ENCODE measurements at regions not wholly inside any gene's neighbourhood (a gene's known extent, or its start where the extent isn't known, plus 50 kb on each side); places are given as distances from the start of the nearest gene placed in this dataset.
"Not testable (repeated sequence)": the region's sequence is repeated elsewhere in the genome, so short reads cannot be mapped to it uniquely, and the experiment has no call there.

- DNase-seq = no peak
Observed at GRCh38 chr10:114735946-114736345, 77.9 kb upstream of the ABLIM1 start.

- DNase-seq = no peak
Observed at GRCh38 chr10:114743521-114744231, 77.9 kb upstream of the FHIP2A start.

DNA sequence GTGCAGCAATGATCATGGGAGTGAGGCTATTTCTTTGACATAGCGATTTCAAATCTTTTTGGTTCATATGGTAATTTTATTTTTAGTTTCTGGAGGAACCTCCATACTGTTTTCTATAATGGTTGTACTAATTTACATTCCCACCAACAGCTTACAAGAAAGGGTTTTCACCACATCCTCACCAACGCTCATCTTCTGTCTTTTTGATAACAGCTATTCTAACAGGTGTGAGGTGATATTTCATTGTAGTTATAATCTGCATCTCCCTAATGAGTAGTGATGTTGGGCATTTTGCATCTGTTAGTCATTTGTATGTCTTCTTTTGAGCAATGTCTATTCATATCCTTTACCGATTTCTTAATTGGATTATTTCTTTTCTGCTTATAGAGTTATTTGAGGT is 75.0 kb upstream of the FHIP2A start:
- DNase-seq = no peak

DNA sequence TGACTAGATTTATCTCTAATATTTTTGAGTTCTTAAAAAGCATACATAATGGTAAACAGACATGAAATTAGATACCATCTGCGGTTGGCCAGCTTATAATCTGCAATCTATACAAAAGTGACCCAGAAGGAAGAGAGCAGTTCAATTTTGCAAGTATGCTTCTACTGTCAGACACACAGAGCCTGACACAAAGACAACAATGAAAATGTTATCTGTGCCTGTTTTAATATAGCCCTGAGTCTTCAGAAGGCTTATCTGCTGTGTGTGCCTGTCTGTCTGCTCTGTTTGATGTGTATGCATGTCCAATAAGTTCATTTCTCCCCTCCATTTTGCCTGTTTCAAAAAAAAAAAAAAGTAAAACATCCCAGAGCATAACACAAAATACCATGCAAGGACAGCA is 73.3 kb upstream of the FHIP2A start:
- no peak for DNase-seq

GRCh38 chr10:114749014-114749413 is 72.6 kb upstream of the FHIP2A start:
- DNase-seq = no peak

- DNase-seq = no peak
Observed at GRCh38 chr10:114749510-114749909, 72.1 kb upstream of the FHIP2A start.

DNA sequence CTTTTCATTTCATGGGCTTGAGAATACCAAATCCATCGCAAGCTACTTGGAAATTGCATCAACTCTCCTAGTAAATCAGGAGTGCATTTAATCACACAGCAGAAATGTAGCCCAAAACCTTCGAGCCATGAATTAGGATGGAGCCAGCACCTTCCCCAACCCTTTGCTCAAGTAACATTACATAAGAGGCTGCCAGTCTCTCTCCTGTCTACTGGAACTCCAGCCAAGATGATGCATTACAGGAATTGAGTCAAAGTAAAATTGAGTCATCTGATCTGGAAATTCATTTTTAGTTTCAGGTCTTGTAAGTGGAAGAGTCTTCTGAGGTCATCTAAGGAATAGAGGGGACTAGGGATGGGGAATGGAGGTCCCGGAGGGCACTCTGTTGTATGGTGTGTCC is 69.7 kb upstream of the FHIP2A start:
- no peak for DNase-seq

GRCh38 chr10:114752570-114752969 is 69.0 kb upstream of the FHIP2A start:
- DNase-seq = not testable (repeated sequence)

DNA sequence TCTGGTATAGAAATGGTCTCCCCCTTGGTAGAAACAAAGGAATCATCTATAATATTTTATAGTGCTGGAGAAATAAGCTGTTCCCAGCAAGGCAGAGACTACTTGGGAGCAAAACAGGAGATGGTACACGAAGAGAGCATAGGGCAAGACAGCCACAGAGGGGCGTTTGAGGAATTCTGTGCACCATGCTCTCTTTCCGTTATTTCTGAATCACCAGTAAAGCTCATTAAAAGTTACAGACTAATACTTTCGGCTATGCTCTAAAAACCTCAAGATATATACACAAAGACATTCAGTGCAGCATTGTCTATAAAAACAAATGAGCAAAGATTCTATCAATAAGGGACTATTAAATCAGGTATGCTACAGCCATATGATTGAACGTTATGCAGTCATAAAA is 68.5 kb upstream of the FHIP2A start:
- DNase-seq = no peak

- DNase-seq = no peak
Observed at GRCh38 chr10:114754445-114755320, 66.9 kb upstream of the FHIP2A start.

GRCh38 chr10:114755537-114755936 is 66.0 kb upstream of the FHIP2A start:
- no peak for DNase-seq

DNA sequence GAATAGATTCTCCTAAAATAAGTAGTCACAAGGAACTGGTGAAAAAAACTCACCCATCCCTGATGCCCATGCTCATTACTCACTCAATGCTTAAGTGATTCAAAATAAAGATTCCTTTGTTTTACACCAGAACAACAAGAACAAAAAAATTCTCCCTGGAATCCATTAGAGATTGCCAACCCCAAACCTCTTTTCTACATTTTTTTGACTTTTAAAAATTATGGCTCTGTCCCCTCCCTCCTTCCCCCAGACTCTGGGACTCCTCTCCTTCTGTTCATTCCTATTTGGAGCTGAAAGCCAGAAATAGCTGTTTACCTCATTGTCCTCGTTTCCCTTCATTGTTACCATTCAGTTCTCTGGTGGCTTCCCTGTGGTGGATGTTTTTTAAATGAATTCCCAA is 63.2 kb upstream of the FHIP2A start:
- DNase-seq = no peak

GRCh38 chr10:114761205-114762193 is 60.1 kb upstream of the FHIP2A start:
- DNase-seq = no peak

- no peak for DNase-seq
Observed at GRCh38 chr10:114762811-114763210, 58.8 kb upstream of the FHIP2A start.

GRCh38 chr10:114764656-114765055 is 56.9 kb upstream of the FHIP2A start:
- no peak for DNase-seq

DNA sequence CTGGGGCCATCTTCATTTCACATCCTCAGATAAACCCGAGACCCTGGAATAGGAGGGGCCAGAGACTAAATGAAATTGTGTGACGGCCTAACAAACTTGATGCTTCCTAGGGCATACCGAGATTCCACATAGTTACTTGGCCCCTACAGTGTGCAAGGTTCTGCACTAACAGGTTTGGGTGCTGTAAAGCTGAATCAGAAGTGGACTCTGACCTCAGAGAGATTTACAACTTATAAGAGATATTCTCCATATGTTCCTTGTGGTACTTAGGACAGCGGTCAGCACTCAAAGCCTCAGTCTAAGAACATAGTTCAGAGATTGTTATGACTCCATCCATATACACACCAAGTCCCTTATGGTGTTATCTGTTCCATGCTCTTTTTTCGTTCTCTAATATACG is 55.1 kb upstream of the FHIP2A start:
- no peak for DNase-seq

DNA sequence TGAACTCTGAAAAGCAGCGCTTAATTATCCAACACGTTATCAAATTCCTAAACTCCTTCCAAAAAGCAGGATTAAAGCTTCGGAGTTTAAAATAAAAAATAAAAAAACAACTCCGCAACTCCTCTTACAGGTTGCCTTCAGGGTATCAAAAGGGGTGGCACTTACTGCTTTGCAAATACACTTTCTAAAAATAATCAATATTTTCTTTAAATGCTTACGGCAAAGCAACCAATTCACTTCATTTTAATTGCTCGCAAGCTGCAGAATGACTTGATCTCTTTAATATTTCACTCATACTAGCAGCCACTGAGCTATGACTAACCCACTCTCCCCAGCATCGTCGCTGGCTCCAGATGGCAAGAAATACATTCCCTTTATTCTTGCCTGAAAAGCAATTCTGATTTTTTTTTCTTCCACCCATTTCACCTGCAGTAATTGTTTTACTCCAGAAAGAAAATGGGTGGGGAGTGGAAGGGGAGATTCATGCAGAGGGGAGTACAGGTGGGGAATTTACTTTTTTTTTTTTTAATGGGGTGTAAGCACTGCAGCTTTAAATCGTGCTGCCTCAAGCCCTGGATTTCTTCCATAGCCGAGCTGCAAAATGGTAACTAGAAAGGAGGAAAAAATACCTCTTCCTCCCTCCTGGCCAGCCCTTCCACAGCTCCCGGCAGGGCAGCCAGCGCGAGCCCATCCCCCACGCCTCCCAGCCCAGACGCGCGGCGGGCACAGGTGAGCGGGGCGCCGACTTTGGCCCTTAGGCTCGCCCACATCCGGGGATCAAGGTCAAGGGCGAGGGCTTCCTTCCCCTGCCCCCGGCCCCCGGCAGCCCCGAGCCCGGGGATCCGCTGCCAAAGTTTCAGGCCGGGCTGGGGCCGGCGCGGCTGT is 54.2 kb upstream of the FHIP2A start:
- no peak for DNase-seq

GRCh38 chr10:114767986-114768821 is 53.4 kb upstream of the FHIP2A start:
- DNase-seq = no peak

GRCh38 chr10:114770009-114770408 is 51.6 kb upstream of the FHIP2A start:
- no peak for DNase-seq

DNA sequence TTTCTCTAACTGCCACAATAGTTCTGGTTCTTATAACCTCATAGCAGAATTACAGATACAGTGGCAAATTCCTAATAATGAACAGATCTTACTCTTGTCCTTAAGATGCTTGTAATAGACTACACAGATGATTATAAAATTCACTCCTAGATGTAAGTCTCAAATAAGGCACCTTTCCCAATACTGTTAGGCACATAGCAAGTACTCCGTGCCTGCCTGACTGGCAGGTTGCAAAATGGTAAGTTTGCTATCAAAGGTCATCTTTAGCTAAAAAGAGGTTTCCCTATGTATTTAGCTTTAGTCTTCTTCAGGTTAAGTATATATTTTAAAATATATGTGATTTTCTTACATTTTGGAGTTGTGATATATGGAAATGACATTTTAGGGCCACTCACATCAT is 50.4 kb upstream of the FHIP2A start:
- no peak for DNase-seq

GRCh38 chr10:114771749-114772148 is 49.8 kb upstream of the FHIP2A start:
- DNase-seq = no peak
